Stimulated activated CD8-positive, alpha-beta memory T cell treated with anti-CD3 and anti-CD28 coated beads, Interleukin-15, amount 100 ng/mL, for 48 hours (primary cell): ENCODE measurements at regions not wholly inside any gene's neighbourhood (a gene's known extent, or its start where the extent isn't known, plus 50 kb on each side); places are given as distances from the start of the nearest gene placed in this dataset.
"Not testable (repeated sequence)": the region's sequence is repeated elsewhere in the genome, so short reads cannot be mapped to it uniquely, and the experiment has no call there.

Source experiments
- DNase-seq, 2 donors: peaks; one replicate each; pipeline ENCODE4 v3.0.0-alpha.2; 2020; ENCODE audit warnings: low read depth in 2 of 2

DNA sequence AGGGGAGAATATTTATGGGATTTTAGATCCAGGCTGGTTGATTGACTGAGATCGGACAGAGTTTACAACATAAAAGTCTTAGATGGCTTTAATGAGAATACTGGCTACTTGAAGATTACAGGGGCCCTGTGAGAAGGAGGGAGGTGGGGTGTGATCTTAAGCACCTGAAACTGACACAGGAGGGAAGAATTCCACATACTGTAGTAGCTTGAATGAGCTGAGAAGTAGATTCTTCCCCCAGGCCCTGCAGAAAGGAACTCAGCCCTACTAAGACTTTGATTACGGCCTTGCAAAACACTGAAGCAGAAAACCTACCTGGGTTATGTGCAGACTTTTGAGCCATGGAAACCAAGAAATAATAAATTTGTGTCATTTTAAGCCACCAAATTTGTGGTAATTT lies 1062.9 kb upstream of the GYPC start:
- DNase-seq, result no peak

GRCh38 chr2:125596612-125597011 lies 1059.3 kb upstream of the GYPC start:
- DNase-seq, result no peak

- no peak for DNase-seq
Measured at GRCh38 chr2:125615438-125615837, 1040.5 kb upstream of the GYPC start.

GRCh38 chr2:125630377-125630776 lies 1025.6 kb upstream of the GYPC start:
- DNase-seq, result no peak

DNA sequence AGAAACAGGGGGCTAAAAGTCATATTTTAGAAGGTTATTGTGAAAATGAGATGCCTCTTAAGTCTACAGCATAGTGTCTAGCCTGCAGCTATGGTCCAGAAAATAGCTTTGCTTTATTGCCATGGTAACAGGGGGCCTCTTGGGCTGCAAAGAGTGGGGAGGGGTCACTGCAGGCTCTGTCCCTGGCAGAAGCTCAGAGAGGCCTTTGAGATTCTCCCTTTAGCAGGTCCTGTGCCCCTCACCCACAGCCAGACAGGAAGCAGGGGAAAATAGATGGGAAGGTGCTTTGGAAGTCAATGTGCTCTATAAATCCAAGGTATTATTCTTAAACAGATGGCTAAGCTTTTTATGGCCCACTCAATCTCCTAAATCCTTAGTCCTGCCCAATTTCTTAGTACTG lies 1021.3 kb upstream of the GYPC start:
- DNase-seq, result no peak

DNA sequence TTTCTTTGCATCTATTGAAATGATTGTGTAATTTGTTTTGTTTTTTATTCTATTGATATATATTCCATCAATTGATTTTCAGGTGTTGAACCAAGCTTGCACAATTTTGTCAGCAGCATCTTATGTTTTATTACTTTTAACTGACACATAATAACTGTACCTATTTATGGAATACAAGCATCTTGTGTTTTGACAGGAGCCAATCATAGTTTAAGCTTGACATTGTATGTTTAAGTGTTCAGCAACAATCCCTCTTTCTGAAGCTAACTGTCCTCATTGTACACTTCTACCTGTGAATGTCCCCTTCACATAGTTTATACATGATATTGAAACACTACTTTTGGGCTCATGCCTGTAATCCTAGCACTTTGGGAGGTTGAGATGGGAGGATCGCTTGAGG lies 1017.6 kb upstream of the GYPC start:
- DNase-seq, result no peak

DNA sequence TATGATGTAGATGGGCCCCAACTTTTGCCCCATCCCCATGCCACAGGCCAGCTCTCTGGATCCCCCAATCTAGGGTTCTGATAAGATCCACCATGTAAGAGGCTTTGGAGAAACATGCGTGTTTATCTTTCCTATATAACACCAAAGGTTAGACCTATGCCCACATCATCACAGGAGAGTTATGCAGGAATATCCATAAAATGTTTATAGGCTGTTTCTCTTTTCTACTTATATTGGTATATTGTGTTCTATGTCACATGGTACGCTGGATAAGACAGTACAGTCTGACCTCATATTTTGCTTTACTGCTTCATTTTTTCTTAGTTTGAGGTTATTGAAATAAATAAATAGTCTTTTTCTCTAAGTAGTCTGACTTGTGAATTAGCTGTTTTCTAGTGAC lies 1013.9 kb upstream of the GYPC start:
- no peak for DNase-seq

- no peak for DNase-seq
Measured at GRCh38 chr2:125643128-125643527, 1012.8 kb upstream of the GYPC start.

GRCh38 chr2:125643585-125643984 lies 1012.4 kb upstream of the GYPC start:
- no peak for DNase-seq

DNA sequence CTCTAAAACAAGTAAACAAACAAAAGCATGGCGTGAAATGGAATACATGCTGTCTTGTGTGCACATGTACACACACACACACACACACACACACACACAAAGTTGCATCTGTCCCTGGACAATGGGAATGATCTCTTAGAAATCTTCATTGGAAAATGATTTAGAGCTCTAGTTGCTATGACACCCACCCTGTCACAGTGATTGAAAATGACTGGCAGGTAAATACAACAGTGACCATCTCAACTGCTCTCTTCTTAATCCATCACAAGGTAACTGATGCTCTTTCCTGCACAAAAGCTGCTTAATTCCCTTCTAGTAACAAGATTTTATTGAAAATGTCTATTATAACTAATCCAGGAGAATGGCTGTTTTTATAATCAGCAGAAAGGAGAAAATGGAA lies 1011.7 kb upstream of the GYPC start:
- DNase-seq, result no peak

GRCh38 chr2:125652280-125652679 lies 1003.7 kb upstream of the GYPC start:
- no peak for DNase-seq

DNA sequence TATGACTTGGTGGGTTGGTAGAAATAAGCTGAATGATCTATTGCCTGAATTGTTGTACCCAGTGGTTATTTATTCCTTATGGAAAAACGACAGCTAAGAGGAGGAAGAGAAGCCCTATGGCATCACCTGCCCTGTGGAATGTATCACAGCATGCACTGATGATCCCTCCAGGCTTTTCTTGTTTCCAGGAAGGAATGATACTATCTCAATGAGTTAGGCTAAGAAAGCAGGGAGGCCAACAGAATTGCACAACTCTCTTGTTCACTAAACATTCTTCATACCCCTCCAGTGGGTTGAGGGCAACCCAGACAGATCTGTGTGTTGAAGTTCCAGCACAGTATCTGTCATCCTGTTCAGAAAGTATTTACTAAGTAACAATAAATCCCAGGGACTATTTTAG lies 1001.7 kb upstream of the GYPC start:
- DNase-seq, result no peak

DNA sequence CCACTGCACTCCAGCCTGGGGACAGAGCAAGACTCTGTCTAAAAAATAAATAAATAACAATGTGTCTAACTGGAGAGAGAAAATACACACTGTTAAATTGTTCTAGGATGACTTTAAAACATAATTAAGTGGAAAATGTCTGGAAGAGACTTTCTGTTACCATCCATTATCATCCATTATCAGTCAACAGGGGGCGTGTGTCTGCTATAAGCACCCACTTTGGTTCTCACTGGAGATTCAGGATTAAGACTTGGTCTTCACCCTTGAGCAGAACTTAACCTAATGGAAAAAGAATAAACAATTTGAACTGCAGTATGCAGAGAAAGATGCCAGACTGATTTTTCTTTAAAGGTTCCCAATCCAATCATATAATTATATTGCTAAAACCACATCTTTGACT lies 999.8 kb upstream of the GYPC start:
- no peak for DNase-seq

GRCh38 chr2:125658583-125658982 lies 997.4 kb upstream of the GYPC start:
- no peak for DNase-seq

DNA sequence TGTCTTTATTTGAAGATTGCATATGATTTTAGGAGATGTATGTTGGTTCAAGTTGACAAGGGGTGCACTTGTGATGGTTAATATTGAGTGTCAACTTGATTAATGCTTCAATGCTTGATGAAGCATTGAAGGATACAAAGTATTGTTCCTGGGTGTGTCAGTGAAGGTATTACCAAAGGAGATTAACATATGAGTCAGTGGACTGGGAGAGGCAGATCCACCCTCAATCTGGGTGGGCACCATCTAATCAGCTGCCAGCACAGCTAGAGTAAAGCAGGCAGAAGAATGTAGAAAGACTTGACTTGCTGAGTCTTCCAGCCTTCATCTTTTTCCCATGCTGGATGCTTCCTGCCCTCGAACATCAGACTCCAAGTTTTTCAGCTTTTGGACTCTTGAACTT lies 995.6 kb upstream of the GYPC start:
- DNase-seq, result not testable (repeated sequence)

- DNase-seq, result no peak
Measured at GRCh38 chr2:125667630-125668029, 988.3 kb upstream of the GYPC start.

GRCh38 chr2:125679903-125680302 lies 976.1 kb upstream of the GYPC start:
- DNase-seq, result no peak

GRCh38 chr2:125680809-125681208 lies 975.1 kb upstream of the GYPC start:
- DNase-seq, result no peak

DNA sequence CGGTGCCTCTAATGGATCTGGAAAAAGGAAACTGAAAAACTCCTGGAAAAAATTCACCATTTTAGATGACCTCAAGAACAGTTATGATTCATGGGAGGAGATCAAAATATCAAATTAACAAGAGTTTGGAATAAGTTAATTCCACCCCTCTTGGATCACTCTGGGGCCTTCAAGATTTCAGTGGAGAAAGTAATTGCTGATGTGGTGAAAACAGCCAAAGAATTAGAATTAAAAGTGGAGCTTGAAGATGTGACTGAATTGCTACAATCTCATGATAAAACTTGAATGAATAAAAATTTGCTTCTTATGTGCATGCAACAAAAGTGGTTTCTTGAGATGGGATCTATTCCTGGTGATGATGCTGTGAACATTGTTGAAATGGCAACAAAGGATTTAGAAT lies 974.4 kb upstream of the GYPC start:
- DNase-seq, result no peak

DNA sequence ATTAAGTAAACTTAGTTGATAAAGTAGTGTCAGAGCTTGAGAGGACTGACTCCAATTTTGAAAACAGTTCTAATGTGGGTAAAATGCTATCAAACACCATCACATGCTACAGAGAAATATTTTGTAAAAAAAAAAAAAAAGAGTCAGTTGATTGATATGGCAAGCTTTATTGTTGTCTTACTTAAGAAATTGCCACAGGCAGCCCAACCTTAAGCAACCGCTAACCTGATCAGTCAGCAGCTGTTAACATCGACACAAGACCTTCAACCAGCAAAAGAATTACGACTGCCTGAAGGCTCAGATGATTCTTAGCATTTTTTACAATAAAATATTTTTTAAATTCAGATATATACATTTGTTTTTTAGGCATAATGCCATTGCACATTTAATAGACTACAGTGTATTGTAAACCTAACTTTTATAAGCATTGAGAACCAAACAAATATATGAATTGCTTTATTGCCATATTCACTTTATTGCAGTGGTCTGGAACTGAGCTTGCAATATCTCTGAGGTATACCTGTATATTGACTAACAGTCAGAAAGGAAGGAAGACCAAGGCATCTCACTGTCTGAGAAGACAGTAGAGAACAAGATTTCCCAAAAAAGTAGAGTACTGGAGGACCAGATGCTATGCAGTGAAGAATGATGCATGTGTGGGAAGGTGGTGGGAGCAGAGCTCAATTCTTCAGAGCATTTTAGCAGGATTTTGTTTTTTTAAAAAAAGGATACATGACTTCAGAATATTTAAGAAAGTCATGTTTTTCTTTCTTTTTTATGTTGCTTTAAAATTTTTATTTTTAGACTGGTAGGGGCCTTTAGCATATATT lies 973.8 kb upstream of the GYPC start:
- no peak for DNase-seq

DNA sequence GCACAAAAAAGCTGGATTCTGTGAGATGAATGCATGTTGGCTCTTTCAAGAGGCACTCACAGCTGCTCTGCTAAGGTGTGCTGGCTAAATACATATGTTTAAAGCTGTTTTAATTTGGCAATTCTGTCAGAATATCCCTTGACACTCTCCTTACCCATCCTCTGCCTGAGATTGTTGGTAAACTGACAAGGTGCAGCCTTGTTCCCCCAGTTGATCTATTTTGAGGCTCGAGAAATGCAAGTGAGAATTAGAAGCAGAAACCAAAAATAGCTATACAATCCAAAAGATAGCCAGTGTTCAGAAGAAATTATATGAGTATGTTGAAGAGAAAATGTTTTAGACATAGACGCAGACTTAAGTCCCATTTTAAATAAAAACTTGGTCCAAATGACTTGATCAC lies 971.7 kb upstream of the GYPC start:
- no peak for DNase-seq

DNA sequence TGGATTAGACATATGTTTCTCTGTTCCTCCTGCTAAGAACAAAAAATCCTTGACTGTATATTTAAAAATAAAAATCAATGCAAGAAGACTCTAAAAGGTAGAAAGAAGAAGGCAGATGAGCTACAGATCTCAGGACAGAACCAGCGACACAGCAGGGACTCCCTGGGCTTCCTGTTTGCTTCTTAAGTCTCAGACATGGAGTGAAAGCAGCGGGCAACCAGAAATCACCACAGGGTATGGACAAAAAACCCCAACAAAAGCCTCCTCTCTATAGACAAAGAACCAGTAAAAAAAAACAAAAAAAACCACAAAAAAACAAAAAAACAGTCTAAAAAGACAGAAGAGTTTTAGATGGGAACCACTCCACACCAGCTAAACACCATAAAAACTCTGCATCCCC lies 971.0 kb upstream of the GYPC start:
- no peak for DNase-seq

- no peak for DNase-seq
Measured at GRCh38 chr2:125696560-125696959, 959.4 kb upstream of the GYPC start.

DNA sequence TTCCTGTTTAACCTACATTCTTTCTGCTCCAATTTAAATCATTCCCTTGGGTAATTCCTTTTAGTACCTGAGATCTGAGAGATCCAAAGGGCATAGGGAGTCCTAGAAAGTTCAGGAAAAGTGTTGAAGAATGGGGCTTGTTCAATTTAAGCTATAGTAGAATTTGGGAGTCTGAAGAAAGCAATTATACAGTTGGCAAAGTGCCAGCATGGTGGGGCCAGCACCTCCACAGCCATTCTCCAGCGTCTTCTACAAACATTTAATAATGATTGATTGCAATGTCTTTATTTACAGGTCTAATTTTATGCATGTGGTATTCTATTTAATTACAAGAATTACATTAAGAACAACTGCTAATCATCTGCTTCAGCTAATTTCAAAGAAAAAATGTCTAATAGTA lies 957.7 kb upstream of the GYPC start:
- no peak for DNase-seq
